Endothelial cell of umbilical vein (primary cell): ENCODE measurements at regions not wholly inside any gene's neighbourhood (a gene's known extent, or its start where the extent isn't known, plus 50 kb on each side); places are given as distances from the start of the nearest gene placed in this dataset.

Source experiments
- BruUV-seq: library from RNA; stranded (reverse); fragments of 400-500 nt; replicated peaks from 2 replicates; lab custom pipeline; 2021; lab: Mats Ljungman, UMichigan
- CTCF ChIA-PET: fragments of 300-600, 350-600 bp; sonication (Branson Sonifier 250); formaldehyde crosslinking; loops from one replicate; lab custom pipeline; 2021; ENCODE audit warnings: antibody characterized with exemption, inconsistent platforms; lab: Charles Lee
- POLR2A ChIA-PET: fragments of 300-600, 350-600 bp; sonication (Branson Sonifier 250); formaldehyde crosslinking; loops from one replicate; lab custom pipeline; 2021; ENCODE audit warnings: antibody characterized with exemption, inconsistent platforms; lab: Charles Lee
- DNase-seq: peaks from one replicate; pipeline ENCODE4 v3.0.0-alpha.2; 2011; ENCODE audit warnings: low read depth, low spot score
- FAIRE-seq: peaks from 2 replicates; lab custom pipeline; 2011; peaks lifted over from hg19 to GRCh38; lab: Jason Lieb, UNC
- H2AFZ ChIP-seq: 2 replicates; pipeline ENCODE4 v1.6.0; 2012; ENCODE audit warnings: low read depth, low read length, control low read depth, inconsistent platforms
- H3K27ac ChIP-seq: 2 replicates; pipeline ENCODE4 v1.5.1; 2011; ENCODE audit warnings: low read depth, mild to moderate bottlenecking, control low read depth, low read length, moderate library complexity; ENCODE audit not compliant: insufficient read depth
- H3K27me3 ChIP-seq, 2 experiments: 2 replicates each; pipeline versions ENCODE4 v1.6.0 to v1.6.1; 2011; ENCODE audit warnings: low read length in 2 of 2, mixed read lengths in 1 of 2; ENCODE audit not compliant: control insufficient read depth in 2 of 2, insufficient read depth in 2 of 2
- H3K36me3 ChIP-seq, 2 experiments: 2 replicates in 1 of 2; 3 replicates in 1 of 2; pipeline ENCODE4 v1.5.1; 2011; ENCODE audit warnings: low read length in 2 of 2, mild to moderate bottlenecking in 1 of 2, moderate library complexity in 1 of 2; ENCODE audit not compliant: control insufficient read depth in 2 of 2, insufficient read depth in 2 of 2; ENCODE audit errors: extremely low read depth in 1 of 2
- H3K4me1 ChIP-seq: 3 replicates; pipeline ENCODE4 v1.5.1; 2011; ENCODE audit warnings: mild to moderate bottlenecking, low read length; ENCODE audit not compliant: control insufficient read depth, insufficient read depth; ENCODE audit errors: extremely low read depth
- H3K4me2 ChIP-seq: 2 replicates; pipeline ENCODE4 v1.6.1; 2011; ENCODE audit warnings: low read length, control low read depth, mixed read lengths; ENCODE audit not compliant: insufficient read depth
- H3K4me3 ChIP-seq, 3 experiments: fragments of 200-600 bp in 1 of 3; sonication (generic), shearing (Covaris generic) in 1 of 3; replicated peaks in 1 of 3; 2 replicates each; pipeline ENCODE4 v1.5.1; 2011 to 2016; ENCODE audit warnings: control low read depth in 3 of 3, low read length in 3 of 3, mild to moderate bottlenecking in 2 of 3, inconsistent platforms in 1 of 3, low read depth in 1 of 3, moderate library complexity in 1 of 3; ENCODE audit not compliant: insufficient read depth in 1 of 3
- H3K79me2 ChIP-seq: 2 replicates; pipeline ENCODE4 v1.6.0; 2012; ENCODE audit warnings: low read length, inconsistent platforms; ENCODE audit not compliant: control insufficient read depth, insufficient read depth
- H3K9ac ChIP-seq: replicated peaks from 2 replicates; pipeline ENCODE3; 2011; ENCODE audit warnings: low read length, control low read depth; ENCODE audit not compliant: insufficient read depth; ENCODE audit errors: extremely low read depth
- H3K9me1 ChIP-seq: replicated peaks from 3 replicates; pipeline ENCODE4 v1.6.0; 2011; ENCODE audit warnings: mild to moderate bottlenecking, low read length; ENCODE audit not compliant: control insufficient read depth, insufficient read depth; ENCODE audit errors: extremely low read depth
- H3K9me3 ChIP-seq: replicated peaks from 2 replicates; pipeline ENCODE4 v1.5.1; 2012; ENCODE audit warnings: low read length, inconsistent platforms; ENCODE audit not compliant: control insufficient read depth, insufficient read depth
- H4K20me1 ChIP-seq: replicated peaks from 2 replicates; pipeline ENCODE3; 2011; ENCODE audit warnings: mild to moderate bottlenecking, low read length; ENCODE audit not compliant: control insufficient read depth, insufficient read depth; ENCODE audit errors: extremely low read depth
- CTCF ChIP-seq, 2 donors: IDR thresholded peaks; 1 replicate in 1 of 2; 2 replicates in 1 of 2; pipeline ENCODE4 v1.5.1; 2011; ENCODE audit warnings: low read length in 2 of 2, mild to moderate bottlenecking in 2 of 2, moderate library complexity in 2 of 2, control low read depth in 1 of 2, inconsistent platforms in 1 of 2, low read depth in 1 of 2; ENCODE audit not compliant: insufficient read depth in 1 of 2; ENCODE audit errors: extremely low read depth in 1 of 2
- EZH2 ChIP-seq: IDR thresholded peaks from 2 replicates; pipeline ENCODE4 v1.6.1; 2012; ENCODE audit warnings: borderline replicate concordance, low read depth, mild to moderate bottlenecking, moderate library complexity, low read length, inconsistent platforms; ENCODE audit not compliant: severe bottlenecking
- FOS ChIP-seq: IDR thresholded peaks from 2 replicates; pipeline ENCODE4 v1.6.1; 2011; ENCODE audit warnings: mild to moderate bottlenecking, low read length, moderate library complexity, borderline replicate concordance; ENCODE audit not compliant: insufficient read depth
- GATA2 ChIP-seq: IDR thresholded peaks from 2 replicates; pipeline ENCODE4 v1.7.0; 2011; ENCODE audit warnings: low read depth, mild to moderate bottlenecking, moderate library complexity, mixed read lengths, low read length; ENCODE audit not compliant: insufficient read length, insufficient read depth
- JUN ChIP-seq: IDR thresholded peaks from 2 replicates; pipeline ENCODE4 v1.6.1; 2011; ENCODE audit warnings: borderline replicate concordance, low read depth; ENCODE audit not compliant: insufficient read length, insufficient read depth
- MAX ChIP-seq: IDR thresholded peaks from 2 replicates; pipeline ENCODE4 v1.6.1; 2011; ENCODE audit not compliant: insufficient read depth, insufficient read length
- MYC ChIP-seq: IDR thresholded peaks from one replicate; pipeline ENCODE4 v1.6.1; 2011; ENCODE audit warnings: mild to moderate bottlenecking, low read depth, low read length
- POLR2A ChIP-seq: IDR thresholded peaks from 2 replicates; pipeline ENCODE4 v1.6.1; 2012; ENCODE audit warnings: low read depth, mild to moderate bottlenecking, control low read depth, low read length
- POLR2AphosphoS5 ChIP-seq: IDR thresholded peaks from 2 replicates; pipeline ENCODE4 v1.6.1; 2012; ENCODE audit warnings: low read depth, mild to moderate bottlenecking, control low read depth, low read length, moderate library complexity; ENCODE audit not compliant: insufficient read depth
- dilution Hi-C: fragments of 300-500 bp; cut with MboI; formaldehyde crosslinking; loops from one replicate; pipeline ENCODE4 v1.15.0; 2019; ENCODE audit warnings: low sequenced_read_pairs; ENCODE audit not compliant: extremely low pct_ligation_motif_present
- intact Hi-C: fragments of 100-400 bp; cut with micrococcal nuclease; formaldehyde crosslinking; loops from one replicate; pipeline ENCODE4 v1.10.0; 2022

GRCh38 chr1:82782599-82782998 is 981.9 kb downstream of the ADGRL2 start:
- Histone ChIP-seq H3K9me1 (no peaks in the 10 kb centered on the region), H3K4me2 (no peak overlapping the region), H3K4me3 (no peak overlapping the region), H3K27me3 (no peaks in the 10 kb centered on the region), H3K79me2 (no peaks in the 10 kb centered on the region), H3K9ac (no peak overlapping the region), H3K27ac (no peak overlapping the region), H2AFZ (no peak overlapping the region), H3K4me1 (peaks cover 5% of the 10 kb centered on the region), H4K20me1 (no peaks in the 10 kb centered on the region), H3K36me3 (no peaks in the 10 kb centered on the region), H3K9me3 (no peaks in the 10 kb centered on the region)
- TF ChIP-seq FOS (no peak), POLR2AphosphoS5 (no peak), EZH2 (no peak), CTCF (IDR thresholded peaks at IDR 0.05; ENCODE audit: extremely low read depth in 1 of 2, insufficient read depth in 1 of 2, low read depth in 1 of 2, low read length in 2 of 2) (no peak), JUN (no peak), GATA2 (no peak), MYC (no peak), MAX (no peak), POLR2A (no peak)
- FAIRE-seq (no peak), DNase-seq (no peak)
- ChIA-PET CTCF (no interaction called here), POLR2A (no interaction called here)
- intact Hi-C loops (no loop called here), dilution Hi-C loops (no loop called here)
- BruUV-seq = no TSS peak
